H1 (cell line): ENCODE measurements at regions not wholly inside any gene's neighbourhood (a gene's known extent, or its start where the extent isn't known, plus 50 kb on each side); places are given as distances from the start of the nearest gene placed in this dataset.

Experiments
- RAD21 ChIP-seq, 2 experiments: IDR thresholded peaks in 1 of 2; conservative IDR thresholded peaks in 1 of 2; 2 replicates each; pipeline ENCODE4 v1.6.1; 2011; ENCODE audit warnings: low read depth in 2 of 2, low read length in 2 of 2, improper control_type of control experiment in 1 of 2, inconsistent platforms in 1 of 2, mild to moderate bottlenecking in 1 of 2, moderate library complexity in 1 of 2

- TF ChIP-seq RAD21 (IDR thresholded peaks at IDR 0.05 in 1 of 2, conservative IDR thresholded peaks at IDR 0.05 in 1 of 2; ENCODE audit: low read depth in 2 of 2, low read length in 2 of 2), result no peak
Observed at GRCh38 chr4:4659871-4660651, 118.2 kb upstream of the STX18 start (continued).
